ENCODE measurements at regions not wholly inside any gene's neighbourhood (a gene's known extent, or its start where the extent isn't known, plus 50 kb on each side); places are given as distances from the start of the nearest gene placed in this dataset.
A peak's percentile ranks its signal among the peaks of the same experiment; 100 is the strongest.

DNA sequence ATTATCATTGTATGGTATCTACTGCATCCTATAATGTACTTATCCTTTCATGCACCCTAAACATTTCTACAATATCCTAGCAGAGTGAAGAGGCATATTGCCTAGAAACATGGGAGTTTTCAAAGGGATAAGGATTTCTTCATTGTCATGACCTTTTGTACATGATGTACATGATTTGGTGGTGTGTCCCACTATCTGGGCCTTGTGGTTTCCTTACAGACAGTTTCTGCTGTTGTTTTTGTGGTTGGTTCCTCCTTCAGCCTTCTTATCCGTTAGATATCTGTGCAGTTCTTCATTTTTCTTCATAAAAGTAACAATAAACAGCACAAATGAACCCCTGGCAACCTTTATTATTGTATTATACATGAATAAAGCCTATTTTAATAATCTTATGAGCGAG is 70.4 kb upstream of the BACH1 start:
- no peak for FAIRE-seq
- no peak for DNase-seq (ENCODE audit: low spot score)

DNA sequence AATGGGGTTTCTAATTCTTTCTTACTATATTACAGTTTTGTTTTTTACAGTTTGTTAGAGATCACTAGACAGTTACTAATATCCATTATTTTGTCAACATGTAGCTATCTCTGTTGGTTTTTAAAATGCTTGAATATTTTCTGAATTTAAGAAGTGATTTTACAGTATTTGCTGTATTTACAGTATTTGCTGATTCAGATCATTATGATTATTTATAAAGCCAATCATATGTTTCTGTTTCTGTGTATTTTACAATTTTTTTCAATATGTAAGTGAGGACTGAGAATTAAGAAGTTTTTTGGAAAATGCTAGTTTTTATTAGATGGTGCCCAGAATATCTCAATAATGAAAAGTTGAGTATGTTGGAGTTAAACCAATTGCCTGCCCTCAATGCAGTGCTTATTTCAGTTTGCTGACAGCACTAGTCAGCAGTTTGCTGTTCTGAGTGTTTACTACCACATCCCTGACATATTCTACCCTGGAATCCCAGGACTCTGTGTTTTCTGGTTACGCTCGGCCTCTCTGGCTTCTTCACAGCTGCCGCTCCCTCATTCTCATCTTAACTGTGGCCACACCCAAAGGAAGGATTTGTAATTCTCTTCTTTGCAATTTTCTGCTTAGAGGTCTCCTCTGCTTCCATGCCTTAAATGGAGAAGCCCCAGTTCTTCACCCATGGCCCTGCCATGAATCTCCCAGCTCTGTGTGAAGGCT is 68.0 kb upstream of the BACH1 start:
- no peak for FAIRE-seq
- no peak for DNase-seq (ENCODE audit: low spot score)

DNA sequence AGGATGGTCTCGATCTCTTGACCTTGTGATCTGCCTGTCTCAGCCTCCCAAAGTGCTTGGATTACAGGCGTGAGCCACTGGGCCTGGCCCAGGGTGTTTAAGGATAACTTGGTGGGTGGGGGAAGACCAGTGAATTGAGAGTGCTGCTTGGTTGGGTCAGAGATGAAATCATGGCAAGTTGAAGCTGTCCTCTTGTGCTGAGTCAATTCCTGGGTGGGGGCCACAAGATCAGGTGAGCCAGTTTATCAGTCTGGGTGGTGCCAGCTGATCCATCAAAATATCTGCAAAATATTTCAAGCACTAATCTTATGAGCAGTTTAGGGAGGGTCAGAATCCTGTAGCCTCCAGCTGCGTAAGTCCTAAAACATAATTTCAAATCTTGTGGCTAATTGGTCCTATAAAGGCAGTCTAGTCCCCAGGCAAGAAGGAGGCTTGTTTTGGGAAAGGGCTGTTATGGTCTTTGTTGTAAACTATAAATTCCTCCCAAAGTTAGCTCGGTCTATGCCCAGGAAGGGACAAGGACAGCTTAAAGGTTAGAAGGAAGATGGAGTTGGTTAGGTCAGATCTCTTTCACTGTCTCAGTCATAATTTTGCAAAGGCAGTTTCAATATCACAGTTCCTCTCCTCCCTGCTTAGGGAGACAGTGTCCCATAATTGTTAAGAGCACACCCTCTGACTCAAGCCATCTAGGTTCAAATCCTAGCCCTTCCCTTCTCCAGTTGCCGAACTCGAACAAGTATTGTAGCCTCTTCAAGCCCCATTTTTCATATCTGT is 66.8 kb upstream of the BACH1 start:
- FAIRE-seq (no peak), DNase-seq (ENCODE audit: low spot score) (no peak)

DNA sequence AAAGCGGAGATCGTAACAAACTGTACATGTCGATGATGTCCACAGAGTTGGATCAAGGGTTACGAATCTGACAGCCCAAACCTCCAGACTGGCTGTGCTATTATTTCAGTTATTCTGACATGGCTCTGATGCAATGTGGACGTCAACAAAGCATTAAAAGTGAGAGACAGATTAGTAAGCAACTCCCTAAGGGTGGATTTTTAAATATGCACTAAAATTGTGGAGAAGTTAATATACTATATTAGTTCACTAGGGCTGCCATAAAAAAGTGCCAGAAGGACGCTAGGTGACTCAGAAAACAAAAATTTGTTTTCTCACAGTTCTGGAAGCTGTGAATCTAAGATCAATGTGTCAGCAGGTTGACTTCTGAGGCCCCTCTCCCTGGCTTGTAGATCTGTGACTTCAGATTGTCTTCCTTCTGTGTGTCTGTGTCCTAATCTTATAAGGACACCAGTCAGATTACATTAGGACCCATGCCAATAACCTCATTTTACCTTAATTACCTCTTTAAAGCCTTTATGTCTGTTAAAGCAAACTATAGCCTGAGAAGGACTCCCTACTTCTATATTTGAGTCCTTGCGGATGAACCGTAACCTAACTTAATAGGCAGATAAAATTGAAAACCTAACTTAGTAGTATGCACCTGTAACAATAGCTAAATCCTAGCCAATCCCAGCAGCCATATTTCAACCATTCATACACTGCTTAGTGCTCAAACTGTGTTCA is 66.0 kb upstream of the BACH1 start:
- DNase-seq (ENCODE audit: low spot score): peak; percentile 25
- FAIRE-seq: no peak

DNA sequence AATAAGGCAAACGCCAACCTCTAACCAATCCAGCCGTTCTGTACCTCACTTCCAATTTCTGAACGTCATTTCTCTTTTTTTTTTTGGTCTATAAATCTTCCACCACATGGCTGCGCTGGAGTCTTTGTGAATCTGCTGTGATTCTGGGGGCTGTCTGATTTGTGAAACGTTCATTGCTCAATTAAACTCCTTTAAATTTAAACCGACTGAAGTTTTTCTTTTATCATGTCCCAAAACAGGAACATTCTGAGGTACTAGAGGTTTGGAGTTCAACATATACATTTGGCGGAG is 65.5 kb upstream of the BACH1 start:
- no peak for FAIRE-seq
- no peak for DNase-seq (ENCODE audit: low spot score)

DNA sequence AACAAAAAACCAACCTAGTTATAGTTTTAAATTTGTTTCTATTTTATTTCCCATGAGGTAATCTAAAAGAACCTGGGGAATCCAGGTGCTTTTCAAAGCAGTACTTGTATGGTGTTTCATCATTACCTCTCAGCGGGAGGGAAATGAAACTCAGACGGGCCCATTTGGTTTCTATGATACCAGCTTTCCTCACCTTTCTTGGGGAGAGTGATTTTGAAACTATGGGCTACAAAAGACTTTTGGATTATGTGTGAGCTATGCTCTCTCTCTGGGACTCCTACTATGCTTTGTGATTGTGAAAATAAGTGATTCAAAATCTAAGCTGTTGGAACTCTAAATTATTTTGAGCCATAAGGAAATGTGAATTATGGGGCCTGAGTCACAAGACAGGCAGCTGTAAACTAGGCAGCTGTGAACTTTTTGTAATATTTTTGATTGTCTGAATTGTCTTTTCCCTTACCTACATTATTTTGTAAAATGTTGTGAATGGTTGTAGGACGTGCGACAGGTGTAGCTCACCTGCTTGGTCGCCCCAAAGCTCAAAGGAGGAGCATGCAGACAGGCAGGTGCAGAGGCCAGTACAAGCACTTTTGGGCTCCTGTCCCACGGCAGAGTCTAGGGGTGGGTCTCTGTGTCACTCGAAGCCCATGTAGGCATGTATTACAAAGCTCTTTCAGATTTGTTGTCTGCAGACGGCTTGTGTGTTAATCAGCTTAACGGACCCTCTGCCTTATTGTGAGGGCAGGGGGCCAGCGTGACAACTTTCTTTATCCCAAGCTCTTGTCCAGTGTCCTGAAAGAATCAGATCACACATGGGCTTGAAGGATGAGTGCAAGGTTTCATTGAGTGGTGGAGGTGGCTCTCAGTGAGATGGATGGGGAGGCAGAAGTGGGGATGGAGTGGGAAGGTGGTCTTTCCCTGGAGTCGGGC is 64.8 kb upstream of the BACH1 start:
- DNase-seq (ENCODE audit: low spot score) (no peak), FAIRE-seq (no peak)

DNA sequence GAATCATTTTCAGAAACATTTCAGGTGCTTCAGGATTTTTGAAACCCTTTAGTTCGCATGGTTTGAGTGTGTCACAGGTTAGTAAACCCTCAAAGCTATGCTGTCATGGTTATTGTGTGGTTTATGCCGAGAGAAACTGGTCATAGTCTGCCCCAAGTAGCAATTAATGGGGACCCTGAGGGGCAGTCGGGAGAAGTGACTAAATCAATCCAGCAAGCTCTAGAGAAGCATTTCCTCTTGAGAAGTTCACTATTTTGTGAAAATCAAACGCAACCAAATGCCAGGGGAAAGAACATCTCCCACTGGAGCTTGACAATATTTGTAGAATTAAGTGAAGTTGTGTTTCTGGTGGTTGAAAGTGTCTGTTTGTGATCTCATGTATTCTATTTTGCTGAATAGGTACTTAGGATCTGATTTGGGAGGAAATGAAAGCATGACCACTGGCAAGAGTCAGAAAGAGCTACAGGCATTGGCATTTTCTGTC is 63.0 kb upstream of the BACH1 start:
- DNase-seq (ENCODE audit: low spot score) (no peak), FAIRE-seq (no peak)

DNA sequence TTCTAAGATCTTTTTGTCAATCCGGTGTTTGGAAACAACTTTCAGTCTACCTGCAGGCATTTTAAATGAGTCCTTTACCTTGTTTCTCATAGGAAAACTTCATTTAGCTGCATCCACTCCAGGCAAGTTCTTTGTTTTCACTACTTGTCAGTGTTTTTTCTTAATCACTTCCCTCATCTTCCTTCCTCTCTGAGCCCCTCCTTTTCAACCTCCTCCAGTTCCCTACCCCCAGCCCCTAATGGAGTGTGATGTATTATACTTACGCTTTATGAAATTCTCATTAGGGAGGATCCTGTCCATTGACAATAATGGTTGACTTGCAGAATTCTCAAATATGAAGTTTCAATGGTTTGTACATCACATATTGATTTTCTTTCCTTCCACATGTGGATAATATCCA is 62.5 kb upstream of the BACH1 start:
- DNase-seq (ENCODE audit: low spot score) (no peak), FAIRE-seq (no peak)

DNA sequence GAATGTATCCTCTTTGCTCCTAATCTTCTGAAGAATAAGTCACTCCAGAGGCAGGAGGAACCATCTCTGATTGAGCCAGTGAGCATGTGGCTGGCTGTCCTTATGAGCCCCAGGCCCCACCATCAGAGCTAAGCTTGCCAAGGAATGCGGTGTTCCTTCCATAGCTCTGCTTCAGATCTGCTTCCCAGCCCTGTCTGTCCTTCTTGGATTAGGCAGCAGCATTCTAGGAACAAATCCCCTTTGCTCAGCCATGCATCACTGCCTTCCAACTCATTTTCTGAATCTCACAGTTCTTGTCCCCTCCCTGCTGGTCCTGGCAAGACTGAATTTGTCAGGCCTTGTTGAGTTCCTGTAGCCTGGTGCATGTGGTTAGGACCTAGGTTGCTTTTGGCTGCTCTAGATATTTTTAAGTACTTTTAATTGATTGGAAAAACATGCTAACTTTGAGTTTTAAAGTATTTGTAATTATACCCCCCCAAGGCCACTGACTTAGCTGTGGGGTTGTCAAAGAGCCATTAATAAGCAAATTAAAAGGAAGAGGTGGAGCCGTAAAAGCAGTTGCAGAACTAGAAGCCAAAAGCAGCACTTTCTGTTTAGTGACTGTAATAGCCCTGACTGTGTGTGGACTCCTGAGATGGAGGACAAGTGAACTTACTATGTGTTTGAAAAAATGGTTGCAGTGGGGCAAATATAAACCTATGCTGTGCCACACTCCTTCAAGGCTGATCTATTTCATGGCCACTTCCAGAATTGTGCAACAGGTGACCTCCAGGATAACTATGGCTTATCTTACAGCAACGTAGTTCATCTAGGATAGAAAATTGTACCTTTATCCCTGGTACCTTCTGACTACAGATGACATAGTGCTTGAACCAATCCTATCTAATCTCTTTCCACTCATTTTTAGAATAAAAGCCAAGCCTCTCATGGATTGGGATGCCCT is 61.3 kb upstream of the BACH1 start:
- DNase-seq (ENCODE audit: low spot score) (no peak), FAIRE-seq (no peak)

DNA sequence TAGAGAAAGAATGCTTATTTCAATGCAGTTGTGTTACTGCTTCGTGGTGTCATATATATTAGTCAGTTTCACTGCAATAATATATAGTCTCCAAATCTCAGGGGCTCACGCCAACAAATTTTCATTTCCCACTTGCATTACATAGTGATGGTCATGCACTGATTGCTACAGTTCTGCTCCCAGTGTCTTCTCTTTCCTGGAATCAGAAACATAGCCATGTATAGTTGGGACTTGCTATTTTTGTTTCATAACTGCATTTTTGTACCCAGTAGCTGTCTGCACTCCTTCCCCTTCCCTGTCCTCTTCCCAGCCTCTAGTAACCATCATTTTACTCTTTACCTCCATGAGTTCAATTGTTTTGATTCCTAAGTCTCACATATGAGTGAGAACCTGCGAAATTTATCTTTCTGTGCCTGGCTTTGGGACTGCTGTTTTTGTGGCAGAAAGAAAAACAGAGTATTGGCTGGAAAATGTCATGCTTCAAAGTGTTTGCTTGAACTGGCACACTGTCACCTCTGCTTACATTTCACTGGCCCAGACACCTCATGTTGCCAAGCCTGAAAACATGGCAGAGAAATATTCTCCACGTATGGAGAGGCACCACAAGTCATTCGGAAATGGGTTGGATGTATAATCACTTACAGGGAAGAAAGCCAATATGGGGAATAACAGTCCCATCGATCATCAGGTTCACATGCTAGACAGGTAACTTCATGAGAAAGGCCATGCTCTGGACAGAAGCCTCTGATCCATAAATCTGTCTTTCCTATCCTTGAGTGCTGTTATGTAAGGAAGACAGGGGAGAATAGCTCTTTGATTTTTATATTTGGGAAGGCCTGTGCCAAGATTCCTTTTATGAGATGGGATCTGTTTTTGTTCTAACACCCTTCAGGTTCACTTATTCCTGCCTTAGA is 60.4 kb upstream of the BACH1 start:
- FAIRE-seq (no peak), DNase-seq (ENCODE audit: low spot score) (no peak)

DNA sequence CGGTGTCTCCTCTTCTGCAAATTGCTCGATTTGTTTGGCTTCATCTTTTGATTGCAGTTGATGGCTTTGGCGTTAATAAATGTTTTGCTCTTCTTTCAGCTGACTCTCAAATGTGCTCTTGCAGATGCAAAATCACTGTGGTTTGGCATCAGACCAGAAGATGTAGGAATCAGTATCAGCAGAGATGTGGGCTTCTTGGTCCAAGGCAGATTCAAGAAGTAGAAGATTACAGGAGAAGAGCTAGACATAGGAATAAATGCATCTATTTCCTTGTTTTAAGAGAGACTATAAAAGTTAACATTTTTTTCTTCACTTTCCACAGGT is 59.8 kb upstream of the BACH1 start:
- DNase-seq (ENCODE audit: low spot score): no peak
- no peak for FAIRE-seq

DNA sequence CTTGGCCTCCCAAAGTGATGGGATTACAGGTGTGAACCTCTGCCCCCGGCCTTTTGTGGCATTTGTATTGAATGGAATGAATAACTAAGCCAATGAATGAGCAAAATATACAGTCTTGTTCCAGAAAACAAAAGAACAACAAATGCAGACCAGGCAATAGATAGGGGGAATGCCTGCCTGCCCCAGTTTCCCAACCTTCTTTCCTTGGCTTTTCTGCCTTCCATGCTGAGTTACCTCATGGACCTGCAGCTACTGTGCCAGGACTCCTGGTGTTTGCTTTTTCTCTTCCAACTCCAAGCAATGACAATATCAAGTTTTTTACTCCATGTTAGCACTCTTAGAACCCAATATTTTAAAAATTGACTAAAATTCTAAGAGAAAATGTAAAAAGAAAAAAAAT is 58.6 kb upstream of the BACH1 start:
- DNase-seq (ENCODE audit: low spot score): no peak
- no peak for FAIRE-seq

DNA sequence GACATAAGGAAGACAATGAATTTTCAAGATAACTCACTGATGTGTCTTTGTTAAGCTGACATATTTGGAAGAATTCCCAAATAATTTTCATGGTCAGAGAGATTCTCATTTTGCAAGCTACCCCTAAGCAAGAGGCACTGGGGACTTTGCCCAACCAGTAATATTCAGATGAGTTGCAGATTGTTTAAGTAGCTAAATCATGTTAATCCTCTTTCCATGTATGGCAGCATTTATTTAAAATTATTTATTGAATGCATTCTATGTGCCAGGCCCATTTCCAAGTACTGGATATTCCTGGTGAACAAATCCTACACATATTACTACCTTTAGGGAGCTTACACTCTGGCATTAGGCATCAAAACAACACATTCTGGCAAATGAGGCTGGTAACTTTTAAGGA is 56.5 kb upstream of the BACH1 start:
- DNase-seq (ENCODE audit: low spot score) (no peak), FAIRE-seq (no peak)

DNA sequence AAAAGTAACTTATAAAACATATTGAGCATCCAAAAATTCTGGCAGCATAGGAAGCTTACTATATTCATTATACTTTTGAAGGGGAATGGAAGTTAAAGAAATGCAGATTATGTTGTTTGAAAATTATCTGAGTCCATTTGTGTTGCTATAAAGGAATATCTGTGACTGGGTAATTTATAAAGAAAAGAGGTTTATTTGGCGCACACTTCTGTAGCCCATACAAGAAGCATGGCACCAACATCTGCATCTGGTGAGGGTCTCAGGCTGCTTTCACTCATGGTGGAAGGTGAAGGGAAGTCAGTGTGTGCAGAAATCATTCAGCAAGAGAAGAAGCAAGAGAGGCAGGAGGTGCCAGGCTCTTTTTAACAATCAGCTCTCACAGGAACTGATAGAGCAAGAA is 55.5 kb upstream of the BACH1 start:
- no peak for DNase-seq (ENCODE audit: low spot score)

DNA sequence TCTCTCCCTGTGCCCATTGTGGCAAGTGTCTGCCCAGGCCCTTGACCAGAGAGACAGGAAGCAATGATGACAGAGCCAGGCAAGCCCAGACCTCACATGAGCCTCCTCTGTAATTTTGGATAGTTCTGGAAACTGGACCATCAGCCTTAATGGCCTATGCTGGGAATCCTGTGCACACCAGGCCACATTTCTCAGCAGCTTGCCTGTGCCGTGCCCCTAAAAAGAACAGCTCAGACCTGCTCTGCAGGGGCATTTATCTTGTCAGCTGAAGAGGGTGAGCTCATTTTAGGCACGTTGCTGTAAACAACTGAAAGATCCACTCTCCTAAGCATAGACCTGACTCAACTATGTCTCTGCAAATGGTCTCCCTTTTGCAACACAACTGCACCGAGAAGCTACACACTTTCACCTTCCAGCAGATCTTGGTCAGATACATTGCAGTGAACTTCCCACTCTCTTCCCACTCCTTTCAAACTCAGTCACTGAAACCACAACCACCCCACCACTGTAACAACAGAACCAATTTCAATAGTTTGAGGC is 53.5 kb upstream of the BACH1 start:
- DNase-seq (ENCODE audit: low spot score) (no peak), FAIRE-seq (no peak)

More for the DNA sequence above, 55.5 kb upstream of the BACH1 start:
- FAIRE-seq: no peak

DNA sequence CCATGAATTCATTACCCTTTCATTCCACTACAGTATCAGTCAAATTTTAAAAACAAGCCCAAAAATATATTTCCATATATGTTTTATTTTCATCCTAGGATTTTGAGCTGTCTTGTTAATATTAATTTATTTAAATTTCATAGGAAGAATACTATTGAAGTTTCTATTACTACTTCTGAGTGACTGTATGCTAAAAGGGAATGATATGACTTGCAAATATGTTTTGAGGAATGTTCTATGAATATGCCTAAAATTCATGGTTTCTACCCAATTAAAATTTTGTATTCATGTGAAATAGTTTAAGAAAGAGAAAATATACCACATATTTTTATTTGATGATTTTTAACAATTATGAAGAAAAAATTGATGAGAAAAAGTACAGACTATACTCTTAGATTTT is 52.9 kb upstream of the BACH1 start:
- FAIRE-seq (no peak), DNase-seq (ENCODE audit: low spot score) (no peak)

DNA sequence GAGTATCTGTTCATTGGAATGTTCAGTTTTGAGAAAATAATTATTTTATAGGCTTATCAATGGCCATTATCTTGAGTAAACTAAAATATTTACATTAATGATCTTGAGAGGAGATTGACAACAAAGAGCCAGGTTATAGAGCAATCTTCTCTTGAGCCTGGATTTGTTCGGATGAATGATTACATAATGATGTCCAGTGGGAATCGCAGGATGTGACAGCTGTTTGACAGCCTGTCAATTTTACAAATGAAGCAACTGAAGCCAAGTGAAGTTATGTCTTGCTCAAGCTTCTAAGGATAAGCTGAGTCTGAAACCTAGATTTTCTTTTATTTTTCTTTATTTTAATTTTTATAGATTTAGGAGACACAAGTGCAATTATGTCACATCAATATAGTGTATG is 52.1 kb upstream of the BACH1 start:
- DNase-seq (ENCODE audit: low spot score): no peak
- no peak for FAIRE-seq

DNA sequence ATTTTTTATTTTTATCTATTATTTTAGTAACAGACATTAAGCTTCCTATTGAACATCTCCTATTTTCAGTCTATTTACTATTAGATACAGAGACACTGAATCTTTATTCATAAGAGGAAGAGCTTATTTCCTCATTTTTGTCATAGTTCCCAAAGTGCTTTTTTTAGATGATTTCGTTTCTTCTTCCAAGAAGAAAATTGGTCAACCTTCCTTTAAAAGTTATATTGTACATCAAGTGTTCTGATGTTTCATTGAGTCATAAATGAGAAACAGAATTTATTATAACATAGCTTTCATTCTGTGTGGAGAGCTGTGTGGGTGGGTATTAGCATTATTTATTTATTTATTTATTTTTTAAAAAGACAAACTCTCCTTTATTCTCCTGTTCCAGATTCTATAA is 50.6 kb upstream of the BACH1 start:
- DNase-seq (ENCODE audit: low spot score) (no peak), FAIRE-seq (no peak)
